PC-9 (cell line): ENCODE measurements at regions not wholly inside any gene's neighbourhood (a gene's known extent, or its start where the extent isn't known, plus 50 kb on each side); places are given as distances from the start of the nearest gene placed in this dataset.

Source experiments
- CTCF ChIP-seq: fragments of 200-600 bp; sonication (generic); conservative IDR thresholded peaks from 2 replicates; pipeline ENCODE4 v1.6.1; 2017; ENCODE audit warnings: mixed run types, antibody characterized with exemption, mild to moderate bottlenecking, moderate library complexity
- EZH2 ChIP-seq: fragments of 200-600 bp; sonication (generic); IDR thresholded peaks from 2 replicates; pipeline ENCODE4 v1.8.0; 2017; ENCODE audit warnings: antibody characterized with exemption, low read depth

- TF ChIP-seq CTCF (no peak), EZH2 (no peak)
These were observed 763.1 kb downstream of the TAF11L14 start for GRCh38 chr5:18397371-18397770.
